ENCODE measurements at regions not wholly inside any gene's neighbourhood (a gene's known extent, or its start where the extent isn't known, plus 50 kb on each side); places are given as distances from the start of the nearest gene placed in this dataset.

- TF ChIP-seq CTCF (conservative IDR thresholded peaks at IDR 0.05; ENCODE audit: low read depth, low read length) (no peak), POLR2A (IDR thresholded peaks at IDR 0.05; ENCODE audit: low read depth, low read length) (no peak), RAD21 (IDR thresholded peaks at IDR 0.05; ENCODE audit: low read length) (no peak)
These were observed 125.8 kb upstream of the SNX2 start for GRCh38 chr5:122649080-122649479.

All from IMR-90 (cell line).